H1 (cell line): ENCODE measurements at regions not wholly inside any gene's neighbourhood (a gene's known extent, or its start where the extent isn't known, plus 50 kb on each side); places are given as distances from the start of the nearest gene placed in this dataset.

ENCODE experiments used
- CTCF ChIA-PET: fragments of 300-600 bp; sonication (Branson Sonifier 250); formaldehyde crosslinking; loops from one replicate; lab custom pipeline; 2021; ENCODE audit not compliant: partially characterized antibody; lab: Charles Lee
- POLR2A ChIA-PET: fragments of 300-600 bp; sonication (Branson Sonifier 250); formaldehyde crosslinking; loops from one replicate; lab custom pipeline; 2021; ENCODE audit warnings: inconsistent platforms; ENCODE audit not compliant: partially characterized antibody; lab: Charles Lee
- DNase-seq, 2 experiments: peaks; one replicate each; pipeline versions ENCODE4 v3.0.0 to v3.0.0-alpha.2; 2010 to 2022; ENCODE audit warnings: low spot score in 2 of 2, low read depth in 1 of 2, mixed read lengths in 1 of 2
- FAIRE-seq: peaks from 2 replicates; lab custom pipeline; 2011; peaks lifted over from hg19 to GRCh38; lab: Jason Lieb, UNC
- H2AFZ ChIP-seq: 2 replicates; pipeline ENCODE4 v1.8.1; 2012; ENCODE audit warnings: low read length, inconsistent platforms
- H2AK5ac ChIP-seq: 2 replicates; pipeline ENCODE4 v1.6.1; 2013; ENCODE audit warnings: low read depth, low read length
- H2BK120ac ChIP-seq: replicated peaks from 2 replicates; pipeline ENCODE3; 2013; ENCODE audit warnings: low read depth, low read length, inconsistent platforms
- H2BK12ac ChIP-seq: 2 replicates; pipeline ENCODE4 v1.6.1; 2013; ENCODE audit warnings: low read depth, low read length
- H2BK15ac ChIP-seq: 2 replicates; pipeline ENCODE4 v1.6.1; 2013; ENCODE audit warnings: low read length
- H2BK20ac ChIP-seq: 2 replicates; pipeline ENCODE4 v1.6.1; 2013; ENCODE audit warnings: low read length
- H2BK5ac ChIP-seq: 2 replicates; pipeline ENCODE4 v1.6.1; 2013; ENCODE audit warnings: low read depth, low read length
- H3K14ac ChIP-seq: 2 replicates; pipeline ENCODE4 v1.6.1; 2013; ENCODE audit warnings: inconsistent platforms; ENCODE audit not compliant: insufficient read length
- H3K18ac ChIP-seq: 2 replicates; pipeline ENCODE4 v1.6.1; 2013; ENCODE audit warnings: low read length; ENCODE audit errors: extremely low read depth
- H3K23ac ChIP-seq: 2 replicates; pipeline ENCODE4 v1.6.1; 2013; ENCODE audit warnings: inconsistent platforms; ENCODE audit not compliant: insufficient read length
- H3K23me2 ChIP-seq: 2 replicates; pipeline ENCODE4 v1.6.1; 2013; ENCODE audit warnings: low read depth, low read length
- H3K27ac ChIP-seq: 2 replicates; pipeline ENCODE4 v1.6.1; 2011; ENCODE audit warnings: low read depth, low read length, inconsistent platforms
- H3K27me3 ChIP-seq, 4 experiments: replicated peaks in 1 of 4; 1 replicate in 1 of 4; 2 replicates in 3 of 4; pipeline versions ENCODE4 v1.6.1 to v1.8.1; 2011 to 2013; ENCODE audit warnings: low read length in 3 of 4, mild to moderate bottlenecking in 3 of 4, inconsistent platforms in 2 of 4, mixed read lengths in 2 of 4, moderate library complexity in 1 of 4; ENCODE audit not compliant: control insufficient read depth in 3 of 4, insufficient read depth in 3 of 4; ENCODE audit errors: extremely low read depth in 1 of 4
- H3K36me3 ChIP-seq, 4 experiments: 2 replicates each; pipeline versions ENCODE4 v1.6.1 to v1.8.1; 2011 to 2013; ENCODE audit warnings: mild to moderate bottlenecking in 4 of 4, low read length in 3 of 4, moderate library complexity in 2 of 4, control low read depth in 1 of 4, inconsistent platforms in 1 of 4; ENCODE audit not compliant: insufficient read depth in 4 of 4, control insufficient read depth in 2 of 4
- H3K4ac ChIP-seq: replicated peaks from 2 replicates; pipeline ENCODE3; 2013; ENCODE audit warnings: low read length, low read depth, mixed read lengths, inconsistent platforms; ENCODE audit not compliant: insufficient read length
- H3K4me1 ChIP-seq, 4 experiments: replicated peaks in 1 of 4; 1 replicate in 1 of 4; 2 replicates in 3 of 4; pipeline versions ENCODE4 v1.6.1 to v1.8.1; 2011 to 2013; ENCODE audit warnings: low read length in 3 of 4, inconsistent platforms in 2 of 4, mixed read lengths in 1 of 4; ENCODE audit not compliant: insufficient read depth in 4 of 4, control insufficient read depth in 3 of 4
- H3K4me2 ChIP-seq, 2 experiments: 2 replicates each; pipeline versions ENCODE4 v1.6.1 to v1.8.1; 2011 to 2013; ENCODE audit warnings: low read depth in 2 of 2, low read length in 2 of 2, control low read depth in 1 of 2, inconsistent platforms in 1 of 2, mild to moderate bottlenecking in 1 of 2; ENCODE audit not compliant: insufficient read depth in 1 of 2
- H3K4me3 ChIP-seq, 4 experiments: fragments of 200-600, 300-600 bp in 1 of 4; sonication (generic), shearing (Covaris generic), sonication (Bioruptor Twin) in 1 of 4; 2 replicates each; pipeline versions ENCODE4 v1.5.1 to v1.8.1; 2011 to 2016; ENCODE audit warnings: low read length in 4 of 4, low read depth in 3 of 4, control low read depth in 2 of 4, inconsistent platforms in 2 of 4, mild to moderate bottlenecking in 2 of 4, mixed read lengths in 1 of 4, moderate library complexity in 1 of 4; ENCODE audit not compliant: insufficient read depth in 2 of 4; ENCODE audit errors: extremely low read depth in 1 of 4
- H3K56ac ChIP-seq: replicated peaks from 2 replicates; pipeline ENCODE3; 2013; ENCODE audit warnings: low read depth, mild to moderate bottlenecking, mixed read lengths, low read length, inconsistent platforms; ENCODE audit not compliant: insufficient read length
- H3K79me1 ChIP-seq: 2 replicates; pipeline ENCODE4 v1.6.1; 2013; ENCODE audit warnings: low read depth, low read length, control low read depth
- H3K79me2 ChIP-seq, 2 experiments: 2 replicates each; pipeline versions ENCODE4 v1.6.1 to v1.8.1; 2012 to 2013; ENCODE audit warnings: low read length in 2 of 2, mild to moderate bottlenecking in 2 of 2, inconsistent platforms in 1 of 2; ENCODE audit not compliant: insufficient read depth in 2 of 2, control insufficient read depth in 1 of 2
- H3K9ac ChIP-seq, 4 experiments: replicated peaks in 1 of 4; 1 replicate in 1 of 4; 2 replicates in 3 of 4; pipeline versions ENCODE4 v1.6.1 to v1.8.1; 2011 to 2013; ENCODE audit warnings: low read depth in 3 of 4, low read length in 3 of 4, control low read depth in 2 of 4, mild to moderate bottlenecking in 2 of 4, moderate library complexity in 2 of 4, inconsistent platforms in 1 of 4; ENCODE audit errors: extremely low read depth in 1 of 4
- H3K9me3 ChIP-seq, 2 experiments: 2 replicates each; pipeline versions ENCODE4 v1.6.1 to v1.8.1; 2012 to 2013; ENCODE audit warnings: mild to moderate bottlenecking in 2 of 2, moderate library complexity in 2 of 2, control low read depth in 1 of 2, inconsistent platforms in 1 of 2, low read depth in 1 of 2, low read length in 1 of 2, mixed read lengths in 1 of 2; ENCODE audit not compliant: insufficient read depth in 2 of 2
- H4K20me1 ChIP-seq, 2 experiments: replicated peaks in 1 of 2; 2 replicates each; pipeline versions ENCODE3 to v1.8.1; 2011 to 2013; ENCODE audit warnings: inconsistent platforms in 2 of 2, low read length in 2 of 2, mild to moderate bottlenecking in 1 of 2; ENCODE audit not compliant: insufficient read depth in 2 of 2, control insufficient read depth in 1 of 2
- H4K5ac ChIP-seq: 2 replicates; pipeline ENCODE4 v1.6.1; 2013; ENCODE audit warnings: low read length, low read depth, mixed read lengths, inconsistent platforms; ENCODE audit not compliant: insufficient read length
- H4K8ac ChIP-seq: 2 replicates; pipeline ENCODE4 v1.8.0; 2013; ENCODE audit warnings: mild to moderate bottlenecking, moderate library complexity, low read length, inconsistent platforms; ENCODE audit not compliant: insufficient read depth; ENCODE audit errors: extremely low read depth
- H4K91ac ChIP-seq: replicated peaks from 2 replicates; pipeline ENCODE3; 2013; ENCODE audit warnings: low read length, mixed read lengths, inconsistent platforms; ENCODE audit not compliant: insufficient read length
- EZH2 ChIP-seq: fragments of 200-600 bp; sonication (generic); IDR thresholded peaks from 2 replicates; pipeline ENCODE4 v1.7.1; 2012; ENCODE audit warnings: low read depth, mild to moderate bottlenecking, moderate library complexity, low read length, inconsistent platforms; ENCODE audit not compliant: severe bottlenecking
- GTF2F1 ChIP-seq: IDR thresholded peaks from 2 replicates; pipeline ENCODE4 v1.6.1; 2012; ENCODE audit warnings: low read depth, low read length, improper control_type of control experiment, borderline replicate concordance
- MAFK ChIP-seq: IDR thresholded peaks from 2 replicates; pipeline ENCODE4 v1.6.1; 2012; ENCODE audit warnings: low read depth, mild to moderate bottlenecking, improper control_type of control experiment, low read length
- RFX5 ChIP-seq: IDR thresholded peaks from 2 replicates; pipeline ENCODE4 v1.6.1; 2011; ENCODE audit warnings: low read depth, low read length, improper control_type of control experiment, borderline replicate concordance
- WGBS, 2 experiments: shearing (Covaris generic) in 1 of 2; methylation state at CpG; one replicate each; pipeline versions ENCODE4 v1.1.6 to v1.1.7; 2013 to 2015; ENCODE audit warnings: low lambda C conversion rate in 2 of 2, mixed read lengths in 2 of 2, inconsistent platforms in 1 of 2, low coverage in 1 of 2, missing lambda C conversion rate in 1 of 2; ENCODE audit not compliant: insufficient replicate concordance in 2 of 2, insufficient coverage in 1 of 2, insufficient read length in 1 of 2; ENCODE audit errors: extremely low coverage in 1 of 2, missing lambda C conversion rate in 1 of 2; 5-methylcytosine and 5-hydroxymethylcytosine counted together
- TF ChIP-seq, protein P1 (sequence below): IDR thresholded peaks from 2 replicates; pipeline ENCODE4 v1.6.1; 2011; ENCODE audit warnings: low read depth, mild to moderate bottlenecking, low read length; ENCODE audit not compliant: insufficient read depth

DNA sequence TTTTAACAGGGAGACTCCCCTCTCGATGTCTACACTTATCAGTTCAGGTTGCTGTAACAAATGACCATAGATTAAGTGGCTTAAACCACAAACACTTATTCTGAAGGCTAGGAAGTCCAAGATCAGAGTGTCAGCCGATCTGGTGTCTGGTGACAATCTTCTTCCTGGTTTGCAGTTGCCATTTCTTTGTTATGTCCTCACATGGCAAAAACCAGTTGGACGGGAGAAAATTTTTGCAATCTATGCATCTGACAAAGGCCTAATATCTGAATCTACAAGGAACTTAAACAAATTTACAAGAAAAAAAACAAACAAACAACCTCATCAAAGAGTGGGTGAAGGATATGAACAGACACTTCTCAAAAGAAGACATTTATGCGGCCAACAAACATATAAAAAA, 116.9 kb upstream of the FOXB1 start:
- FAIRE-seq, result no peak
- no peak overlapping the region for H4K8ac ChIP-seq
- ChIA-PET POLR2A (no interaction called here), CTCF (no interaction called here)
- no peak for DNase-seq
- H3K27me3 ChIP-seq, result no peaks in the 10 kb centered on the region
- peaks cover 0 to 5% (median 1%) of the 10 kb centered on the region in 4 experiments; a peak in 3 of 7 replicates for H3K4me1 ChIP-seq
- H4K91ac ChIP-seq, result no peak overlapping the region
- H3K9ac ChIP-seq, result no peak overlapping the region
- 89% methylated on average over 4 of the region's 4 CpGs; no CpG with 5 or more reads in 1 of the 2 experiments for WGBS, 2 experiments
- H3K4me2 ChIP-seq, result no peak overlapping the region
- no peak overlapping the region for H2BK120ac ChIP-seq
- no peaks in the 10 kb centered on the region for H3K23me2 ChIP-seq
- TF ChIP-seq, protein P1, sequence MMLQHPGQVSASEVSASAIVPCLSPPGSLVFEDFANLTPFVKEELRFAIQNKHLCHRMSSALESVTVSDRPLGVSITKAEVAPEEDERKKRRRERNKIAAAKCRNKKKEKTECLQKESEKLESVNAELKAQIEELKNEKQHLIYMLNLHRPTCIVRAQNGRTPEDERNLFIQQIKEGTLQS, result no peak
- no peak for TF ChIP-seq EZH2
- no peak for TF ChIP-seq GTF2F1
- no peak for TF ChIP-seq RFX5
- no peak for TF ChIP-seq MAFK
- H3K4ac ChIP-seq, result no peak overlapping the region
- H3K27ac ChIP-seq, result no peak overlapping the region
- no peak overlapping the region for H3K4me3 ChIP-seq
- H2AFZ ChIP-seq, result no peak overlapping the region
- H2AK5ac ChIP-seq, result no peak overlapping the region
- H4K5ac ChIP-seq, result no peak overlapping the region
- no peak overlapping the region for H3K14ac ChIP-seq
- no peaks in the 10 kb centered on the region for H3K79me1 ChIP-seq
- H3K36me3 ChIP-seq, result no peaks in the 10 kb centered on the region
- H4K20me1 ChIP-seq, result no peaks in the 10 kb centered on the region
- H3K56ac ChIP-seq, result no peak overlapping the region
- no peak overlapping the region for H3K18ac ChIP-seq
- H2BK15ac ChIP-seq, result no peak overlapping the region
- no peaks in the 10 kb centered on the region for H3K9me3 ChIP-seq
- no peak overlapping the region for H3K23ac ChIP-seq
- no peak overlapping the region; the same call in 1 of the 2 replicates for H2BK5ac ChIP-seq
- no peaks in the 10 kb centered on the region for H3K79me2 ChIP-seq
- H2BK12ac ChIP-seq, result no peak overlapping the region
- H2BK20ac ChIP-seq, result no peak overlapping the region
